ENCODE measurements at regions not wholly inside any gene's neighbourhood (a gene's known extent, or its start where the extent isn't known, plus 50 kb on each side); places are given as distances from the start of the nearest gene placed in this dataset.

DNA sequence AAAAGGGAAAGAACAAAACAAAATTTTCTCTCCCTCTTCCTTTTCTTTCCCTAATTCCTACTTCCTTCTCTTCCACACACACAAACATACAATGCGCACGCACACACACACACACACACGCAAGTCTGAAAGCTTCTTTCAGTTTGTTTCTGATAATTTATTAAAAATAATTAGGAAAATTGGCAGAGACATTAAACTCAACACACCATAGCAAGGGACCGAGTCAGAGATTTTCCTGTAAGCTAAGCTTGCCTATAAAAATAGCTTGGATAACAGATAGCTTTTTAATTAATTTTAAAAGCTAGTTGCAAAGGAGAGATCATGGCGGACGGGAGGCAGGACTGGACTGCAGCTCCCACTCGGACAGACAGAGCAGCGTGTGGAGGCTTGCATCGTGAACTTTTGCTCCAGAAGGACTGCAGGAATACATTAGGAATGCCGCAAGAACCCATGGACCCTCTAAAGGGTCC is 92.6 kb upstream of the MAPK10 start:
- in situ Hi-C loops (cut with MboI) (no loop called here), intact Hi-C loops (cut with micrococcal nuclease) (no loop called here)
- DNase-seq (ENCODE audit: extremely low read depth in 1 of 4, low spot score in 3 of 4) (no peak), FAIRE-seq (no peak), ATAC-seq (no peak)
- TF ChIP-seq, protein P1, sequence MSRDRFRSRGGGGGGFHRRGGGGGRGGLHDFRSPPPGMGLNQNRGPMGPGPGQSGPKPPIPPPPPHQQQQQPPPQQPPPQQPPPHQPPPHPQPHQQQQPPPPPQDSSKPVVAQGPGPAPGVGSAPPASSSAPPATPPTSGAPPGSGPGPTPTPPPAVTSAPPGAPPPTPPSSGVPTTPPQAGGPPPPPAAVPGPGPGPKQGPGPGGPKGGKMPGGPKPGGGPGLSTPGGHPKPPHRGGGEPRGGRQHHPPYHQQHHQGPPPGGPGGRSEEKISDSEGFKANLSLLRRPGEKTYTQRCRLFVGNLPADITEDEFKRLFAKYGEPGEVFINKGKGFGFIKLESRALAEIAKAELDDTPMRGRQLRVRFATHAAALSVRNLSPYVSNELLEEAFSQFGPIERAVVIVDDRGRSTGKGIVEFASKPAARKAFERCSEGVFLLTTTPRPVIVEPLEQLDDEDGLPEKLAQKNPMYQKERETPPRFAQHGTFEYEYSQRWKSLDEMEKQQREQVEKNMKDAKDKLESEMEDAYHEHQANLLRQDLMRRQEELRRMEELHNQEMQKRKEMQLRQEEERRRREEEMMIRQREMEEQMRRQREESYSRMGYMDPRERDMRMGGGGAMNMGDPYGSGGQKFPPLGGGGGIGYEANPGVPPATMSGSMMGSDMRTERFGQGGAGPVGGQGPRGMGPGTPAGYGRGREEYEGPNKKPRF (IDR thresholded peaks at IDR 0.05; ENCODE audit: low read depth, low read length) = no peak
- TF ChIP-seq, protein P2, sequence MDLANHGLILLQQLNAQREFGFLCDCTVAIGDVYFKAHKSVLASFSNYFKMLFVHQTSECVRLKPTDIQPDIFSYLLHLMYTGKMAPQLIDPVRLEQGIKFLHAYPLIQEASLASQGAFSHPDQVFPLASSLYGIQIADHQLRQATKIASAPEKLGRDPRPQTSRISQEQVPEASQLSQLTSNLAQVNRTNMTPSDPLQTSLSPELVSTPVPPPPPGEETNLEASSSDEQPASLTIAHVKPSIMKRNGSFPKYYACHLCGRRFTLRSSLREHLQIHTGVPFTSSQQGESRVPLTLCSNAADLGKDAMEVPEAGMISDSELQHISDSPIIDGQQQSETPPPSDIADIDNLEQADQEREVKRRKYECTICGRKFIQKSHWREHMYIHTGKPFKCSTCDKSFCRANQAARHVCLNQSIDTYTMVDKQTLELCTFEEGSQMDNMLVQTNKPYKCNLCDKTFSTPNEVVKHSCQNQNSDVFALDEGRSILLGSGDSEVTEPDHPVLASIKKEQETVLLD (IDR thresholded peaks at IDR 0.05) = no peak
- TF ChIP-seq, protein P3, sequence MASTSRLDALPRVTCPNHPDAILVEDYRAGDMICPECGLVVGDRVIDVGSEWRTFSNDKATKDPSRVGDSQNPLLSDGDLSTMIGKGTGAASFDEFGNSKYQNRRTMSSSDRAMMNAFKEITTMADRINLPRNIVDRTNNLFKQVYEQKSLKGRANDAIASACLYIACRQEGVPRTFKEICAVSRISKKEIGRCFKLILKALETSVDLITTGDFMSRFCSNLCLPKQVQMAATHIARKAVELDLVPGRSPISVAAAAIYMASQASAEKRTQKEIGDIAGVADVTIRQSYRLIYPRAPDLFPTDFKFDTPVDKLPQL (IDR thresholded peaks at IDR 0.05; ENCODE audit: extremely low read depth, insufficient read length) = no peak
- no peak for TF ChIP-seq ZFP30 (CRISPR knock-in tag; IDR thresholded peaks at IDR 0.05; ENCODE audit: borderline replicate concordance)
- TF ChIP-seq, protein P4, sequence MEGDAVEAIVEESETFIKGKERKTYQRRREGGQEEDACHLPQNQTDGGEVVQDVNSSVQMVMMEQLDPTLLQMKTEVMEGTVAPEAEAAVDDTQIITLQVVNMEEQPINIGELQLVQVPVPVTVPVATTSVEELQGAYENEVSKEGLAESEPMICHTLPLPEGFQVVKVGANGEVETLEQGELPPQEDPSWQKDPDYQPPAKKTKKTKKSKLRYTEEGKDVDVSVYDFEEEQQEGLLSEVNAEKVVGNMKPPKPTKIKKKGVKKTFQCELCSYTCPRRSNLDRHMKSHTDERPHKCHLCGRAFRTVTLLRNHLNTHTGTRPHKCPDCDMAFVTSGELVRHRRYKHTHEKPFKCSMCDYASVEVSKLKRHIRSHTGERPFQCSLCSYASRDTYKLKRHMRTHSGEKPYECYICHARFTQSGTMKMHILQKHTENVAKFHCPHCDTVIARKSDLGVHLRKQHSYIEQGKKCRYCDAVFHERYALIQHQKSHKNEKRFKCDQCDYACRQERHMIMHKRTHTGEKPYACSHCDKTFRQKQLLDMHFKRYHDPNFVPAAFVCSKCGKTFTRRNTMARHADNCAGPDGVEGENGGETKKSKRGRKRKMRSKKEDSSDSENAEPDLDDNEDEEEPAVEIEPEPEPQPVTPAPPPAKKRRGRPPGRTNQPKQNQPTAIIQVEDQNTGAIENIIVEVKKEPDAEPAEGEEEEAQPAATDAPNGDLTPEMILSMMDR (IDR thresholded peaks at IDR 0.05 in 2 of 3, conservative IDR thresholded peaks at IDR 0.05 in 1 of 3; ENCODE audit: insufficient read depth in 2 of 3, low read depth in 1 of 3, low read length in 3 of 3) = no peak
- no peak for TF ChIP-seq ZNF146 (CRISPR knock-in tag; IDR thresholded peaks at IDR 0.05; ENCODE audit: unreplicated experiment)
- TF ChIP-seq IRF2 (CRISPR knock-in tag; IDR thresholded peaks at IDR 0.05) = no peak
- Histone ChIP-seq H3K4me2 (ENCODE audit: insufficient read depth, low read length) (no peak overlapping the region), H3K79me2 (ENCODE audit: control insufficient read depth, insufficient read depth, low read length) (no peaks in the 10 kb centered on the region), H3K9ac (ENCODE audit: insufficient read depth in 1 of 2, low read depth in 2 of 2, low read length in 2 of 2) (no peak overlapping the region), H3K36me3 (ENCODE audit: control insufficient read depth, insufficient read depth, low read length) (no peaks in the 10 kb centered on the region), H3K27me3 (ENCODE audit: control insufficient read depth in 2 of 2, insufficient read depth in 2 of 2, low read length in 2 of 2) (no peaks in the 10 kb centered on the region), H3K9me3 (replicated peaks; ENCODE audit: control insufficient read depth, insufficient read depth, low read depth, low read length) (no peaks in the 10 kb centered on the region), H2AFZ (ENCODE audit: low read depth, low read length) (no peak overlapping the region), H3K4me3 (no peak overlapping the region), H4K20me1 (replicated peaks; ENCODE audit: control insufficient read depth, insufficient read depth, low read length) (no peaks in the 10 kb centered on the region), H3K27ac (ENCODE audit: extremely low read depth, low read depth, low read length) (no peak overlapping the region), H3K9me1 (ENCODE audit: control insufficient read depth, insufficient read depth, low read length) (no peaks in the 10 kb centered on the region), H3K4me1 (replicated peaks in 1 of 2; ENCODE audit: control insufficient read depth in 2 of 2, insufficient read depth in 2 of 2, low read length in 2 of 2) (no peaks in the 10 kb centered on the region)
- CTCF ChIA-PET (ENCODE audit: low intra/inter-chr PET ratio) = no interaction called here
- POLR2A ChIA-PET = no interaction called here
- no TSS peak for BruUV-seq (replicated peaks)
- WGBS (ENCODE audit: insufficient coverage, low coverage, missing lambda C conversion rate) = 0% methylated on average over 10 of the region's 10 CpGs

All from K562 (cell line).